IMR-90 (cell line): ENCODE measurements at regions not wholly inside any gene's neighbourhood (a gene's known extent, or its start where the extent isn't known, plus 50 kb on each side); places are given as distances from the start of the nearest gene placed in this dataset.

Experiments used
- ATAC-seq: fragments of 200-7000 bp; cut with Tn5 transposase; 2 replicates; pipeline ENCODE4 v1.9.1; 2020; ENCODE audit warnings: low read depth, mild to moderate bottlenecking, moderate library complexity
- BruUV-seq: library from RNA; stranded (reverse); fragments of 400-500 nt; replicated peaks from 2 replicates; lab custom pipeline; 2021; lab: Mats Ljungman, UMichigan
- CTCF ChIA-PET: fragments of 300-600 bp; formaldehyde crosslinking; extraction: SDS; loops from one replicate; lab custom pipeline; 2021; ENCODE audit warnings: antibody characterized with exemption; lab: Yijun Ruan, JAX
- POLR2A ChIA-PET: fragments of 300-600 bp; sonication (Branson Sonifier 250); formaldehyde crosslinking; loops from one replicate; lab custom pipeline; 2022; ENCODE audit warnings: antibody characterized with exemption; ENCODE audit not compliant: unreplicated experiment; lab: Charles Lee
- DNase-seq: peaks from one replicate; pipeline ENCODE4 v3.0.0; 2013
- H2AFZ ChIP-seq: replicated peaks from 2 replicates; pipeline ENCODE3; 2013; ENCODE audit warnings: low read length, mild to moderate bottlenecking; ENCODE audit not compliant: poor library complexity
- H2AK5ac ChIP-seq: 2 replicates; pipeline ENCODE4 v1.6.1; 2013; ENCODE audit warnings: low read depth, low read length, inconsistent platforms
- H2AK9ac ChIP-seq: replicated peaks from 2 replicates; pipeline ENCODE3; 2013; ENCODE audit warnings: mild to moderate bottlenecking, low read depth, low read length, moderate library complexity; ENCODE audit not compliant: poor library complexity
- H2BK120ac ChIP-seq: 2 replicates; pipeline ENCODE4 v1.6.1; 2013; ENCODE audit warnings: low read depth, low read length, inconsistent platforms
- H2BK15ac ChIP-seq: 3 replicates; pipeline ENCODE4 v1.6.1; 2013; ENCODE audit warnings: low read depth, low read length, inconsistent platforms
- H2BK20ac ChIP-seq: 2 replicates; pipeline ENCODE4 v1.6.1; 2013; ENCODE audit warnings: low read depth, mild to moderate bottlenecking, inconsistent platforms, low read length, moderate library complexity
- H2BK5ac ChIP-seq: 2 replicates; pipeline ENCODE4 v1.6.1; 2013; ENCODE audit warnings: mild to moderate bottlenecking, low read depth, low read length, inconsistent platforms; ENCODE audit not compliant: poor library complexity, severe bottlenecking
- H3K14ac ChIP-seq: replicated peaks from 2 replicates; pipeline ENCODE4 v1.6.1; 2013; ENCODE audit warnings: low read depth, low read length, inconsistent platforms
- H3K18ac ChIP-seq: 2 replicates; pipeline ENCODE4 v1.6.1; 2013; ENCODE audit warnings: low read depth, low read length, control low read depth
- H3K23ac ChIP-seq: 2 replicates; pipeline ENCODE4 v1.6.1; 2013; ENCODE audit warnings: low read depth, low read length, inconsistent platforms
- H3K27ac ChIP-seq: 2 replicates; pipeline ENCODE4 v1.5.1; 2013; ENCODE audit warnings: mild to moderate bottlenecking, control low read depth, low read length; ENCODE audit not compliant: insufficient read depth
- H3K27me3 ChIP-seq: 2 replicates; pipeline ENCODE4 v1.6.1; 2013; ENCODE audit warnings: low read length; ENCODE audit not compliant: control insufficient read depth, insufficient read depth
- H3K36me3 ChIP-seq: 2 replicates; pipeline ENCODE4 v1.6.1; 2013; ENCODE audit warnings: low read length, mixed read lengths; ENCODE audit not compliant: control insufficient read depth, insufficient read depth
- H3K4ac ChIP-seq: 2 replicates; pipeline ENCODE4 v1.6.1; 2013; ENCODE audit warnings: low read depth, low read length, inconsistent platforms
- H3K4me1 ChIP-seq: 2 replicates; pipeline ENCODE4 v1.6.1; 2013; ENCODE audit warnings: low read length, mixed read lengths; ENCODE audit not compliant: control insufficient read depth, insufficient read depth
- H3K4me2 ChIP-seq: 2 replicates; pipeline ENCODE4 v1.6.1; 2013; ENCODE audit warnings: low read depth, mild to moderate bottlenecking, control low read depth, low read length, moderate library complexity
- H3K4me3 ChIP-seq: 2 replicates; pipeline ENCODE4 v1.5.1; 2013; ENCODE audit warnings: low read depth, mild to moderate bottlenecking, control low read depth, low read length, moderate library complexity; ENCODE audit not compliant: insufficient read depth
- H3K56ac ChIP-seq: 2 replicates; pipeline ENCODE4 v1.6.1; 2013; ENCODE audit warnings: low read length, inconsistent platforms; ENCODE audit not compliant: insufficient read depth; ENCODE audit errors: extremely low read depth
- H3K79me1 ChIP-seq, 2 experiments: 2 replicates each; pipeline ENCODE4 v1.6.1; 2013; ENCODE audit warnings: low read length in 2 of 2, inconsistent platforms in 1 of 2, low read depth in 1 of 2
- H3K9ac ChIP-seq: 2 replicates; pipeline ENCODE4 v1.6.1; 2013; ENCODE audit warnings: low read depth, low read length, control low read depth
- H3K9me1 ChIP-seq: 2 replicates; pipeline ENCODE4 v1.6.1; 2013; ENCODE audit warnings: low read length, inconsistent platforms; ENCODE audit not compliant: insufficient read depth
- H3K9me3 ChIP-seq: 2 replicates; pipeline ENCODE4 v1.6.1; 2013; ENCODE audit warnings: low read length; ENCODE audit not compliant: control insufficient read depth, insufficient read depth
- H4K20me1 ChIP-seq: 2 replicates; pipeline ENCODE4 v1.6.1; 2013; ENCODE audit warnings: low read length, inconsistent platforms; ENCODE audit not compliant: insufficient read depth
- H4K5ac ChIP-seq: 2 replicates; pipeline ENCODE4 v1.6.1; 2013; ENCODE audit warnings: mild to moderate bottlenecking, low read depth, low read length, control low read depth
- H4K8ac ChIP-seq, 2 experiments: 2 replicates each; pipeline ENCODE4 v1.6.1; 2013; ENCODE audit warnings: low read depth in 2 of 2, low read length in 2 of 2, control low read depth in 1 of 2, inconsistent platforms in 1 of 2
- H4K91ac ChIP-seq: 2 replicates; pipeline ENCODE4 v1.6.1; 2013; ENCODE audit warnings: low read depth, low read length, inconsistent platforms; ENCODE audit not compliant: insufficient read depth
- CEBPB ChIP-seq: IDR thresholded peaks from 2 replicates; pipeline ENCODE4 v1.6.1; 2012; ENCODE audit warnings: low read depth, low read length, improper control_type of control experiment
- CHD1 ChIP-seq: IDR thresholded peaks from 2 replicates; pipeline ENCODE4 v1.6.1; 2012; ENCODE audit warnings: low read depth, low read length, improper control_type of control experiment
- MAFK ChIP-seq: IDR thresholded peaks from 2 replicates; pipeline ENCODE4 v1.6.1; 2012; ENCODE audit warnings: low read depth, low read length, improper control_type of control experiment
- RCOR1 ChIP-seq: IDR thresholded peaks from 2 replicates; pipeline ENCODE4 v1.6.1; 2012; ENCODE audit warnings: mild to moderate bottlenecking, low read length, improper control_type of control experiment; ENCODE audit not compliant: insufficient replicate concordance
- RFX5 ChIP-seq: IDR thresholded peaks from 2 replicates; pipeline ENCODE4 v1.8.0; 2012; ENCODE audit warnings: low read depth, mild to moderate bottlenecking, low read length, moderate library complexity
- WGBS, 2 experiments: methylation state at CpG; one replicate each; pipeline versions ENCODE4 v1.1.5 to v1.1.7; 2013; ENCODE audit warnings: missing lambda C conversion rate in 2 of 2; ENCODE audit not compliant: insufficient read length in 1 of 2; ENCODE audit errors: extremely low coverage in 2 of 2; 5-methylcytosine and 5-hydroxymethylcytosine counted together
- dilution Hi-C: fragments of 300-500 bp; cut with HindIII; formaldehyde crosslinking; loops from one replicate; pipeline ENCODE4 v1.14.3; 2018; ENCODE audit warnings: low sequenced_read_pairs; ENCODE audit not compliant: unreplicated experiment
- in situ Hi-C: fragments of 300-500 bp; cut with MboI; formaldehyde crosslinking; loops from 3 replicates; pipeline ENCODE4 v1.14.3; 2019; ENCODE audit warnings: low sequenced_read_pairs, inconsistent platforms, mixed read lengths
- intact Hi-C: fragments of 100-400 bp; cut with micrococcal nuclease; formaldehyde crosslinking; loops from 2 replicates; pipeline ENCODE4 v1.10.0; 2022
- TF ChIP-seq, protein P1 (sequence below): fragments of 150-350 bp; IDR thresholded peaks from 2 replicates; pipeline ENCODE4 v1.6.1; 2017; ENCODE audit warnings: mild to moderate bottlenecking, antibody characterized with exemption, low read length, low read depth

DNA sequence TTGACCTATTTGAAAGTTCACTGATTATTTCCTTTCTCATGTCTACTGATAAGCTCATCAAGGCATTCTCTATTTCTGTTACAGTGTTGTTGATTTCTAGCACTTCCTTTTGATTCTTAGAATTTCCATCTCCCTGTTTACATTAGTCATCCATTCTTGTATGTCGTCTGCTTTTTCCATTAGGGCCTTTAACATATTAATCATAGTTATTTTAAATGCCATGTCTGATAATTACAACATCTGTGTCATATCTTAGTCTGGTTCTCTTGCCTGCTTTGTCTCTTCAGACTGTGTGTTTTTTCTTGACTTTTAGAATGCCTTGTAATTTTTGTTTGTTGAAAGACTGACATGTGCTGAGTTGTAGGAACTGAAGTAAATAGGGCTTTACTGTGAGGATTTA lies 602.1 kb downstream of the SOX6 start:
- no peaks in the 10 kb centered on the region for H4K20me1 ChIP-seq
- H2BK20ac ChIP-seq: no peak overlapping the region
- no peak overlapping the region for H3K23ac ChIP-seq
- H3K36me3 ChIP-seq: no peaks in the 10 kb centered on the region
- CTCF ChIA-PET: no interaction called here
- H2BK120ac ChIP-seq: no peak overlapping the region
- no peak overlapping the region for H3K18ac ChIP-seq
- no peak overlapping the region for H3K4me2 ChIP-seq
- no peak overlapping the region for H3K4me3 ChIP-seq
- H3K9me1 ChIP-seq: peaks cover 6% of the 10 kb centered on the region; the same call in 1 of the 2 replicates
- no peak overlapping the region for H4K91ac ChIP-seq
- TF ChIP-seq RCOR1 (no peak), RFX5 (no peak), CHD1 (no peak), MAFK (no peak), CEBPB (no peak)
- TF ChIP-seq, protein P1, sequence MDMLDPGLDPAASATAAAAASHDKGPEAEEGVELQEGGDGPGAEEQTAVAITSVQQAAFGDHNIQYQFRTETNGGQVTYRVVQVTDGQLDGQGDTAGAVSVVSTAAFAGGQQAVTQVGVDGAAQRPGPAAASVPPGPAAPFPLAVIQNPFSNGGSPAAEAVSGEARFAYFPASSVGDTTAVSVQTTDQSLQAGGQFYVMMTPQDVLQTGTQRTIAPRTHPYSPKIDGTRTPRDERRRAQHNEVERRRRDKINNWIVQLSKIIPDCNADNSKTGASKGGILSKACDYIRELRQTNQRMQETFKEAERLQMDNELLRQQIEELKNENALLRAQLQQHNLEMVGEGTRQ: no peak
- no peak overlapping the region for H4K5ac ChIP-seq
- no peak overlapping the region for H3K14ac ChIP-seq
- no peak overlapping the region for H2AK5ac ChIP-seq
- no peak overlapping the region for H3K9ac ChIP-seq
- H3K27ac ChIP-seq: no peak overlapping the region
- POLR2A ChIA-PET: no interaction called here
- ATAC-seq (no peak), DNase-seq (no peak)
- no peak overlapping the region for H3K56ac ChIP-seq
- no peaks in the 10 kb centered on the region for H3K79me1 ChIP-seq
- H2AK9ac ChIP-seq: no peak overlapping the region
- H2BK5ac ChIP-seq: no peak overlapping the region
- H3K27me3 ChIP-seq: no peaks in the 10 kb centered on the region
- dilution Hi-C loops (no loop called here), in situ Hi-C loops (no loop called here), intact Hi-C loops (no loop called here)
- H2AFZ ChIP-seq: no peak overlapping the region
- H3K4me1 ChIP-seq: 0 out of 2 replicates have a peak, but pooled peaks cover 4% of the 10 kb centered on the region
- H3K4ac ChIP-seq: no peak overlapping the region
- whole genome bisulfite sequencing, 2 experiments: no CpG with 5 or more reads among the region's 1 CpG
- peaks cover 2% of the 10 kb centered on the region; the same call in 1 of the 2 replicates for H3K9me3 ChIP-seq
- no peak overlapping the region for H4K8ac ChIP-seq
- H2BK15ac ChIP-seq: no peak overlapping the region
- BruUV-seq: no TSS peak
